ENCODE measurements at regions not wholly inside any gene's neighbourhood (a gene's known extent, or its start where the extent isn't known, plus 50 kb on each side); places are given as distances from the start of the nearest gene placed in this dataset.
"Not testable (repeated sequence)": the region's sequence is repeated elsewhere in the genome, so short reads cannot be mapped to it uniquely, and the experiment has no call there.

- in situ Hi-C loops (cut with MboI; ENCODE audit: low pct_unique_long_range_greater_than_20kb, low sequenced_read_pairs), result no loop called here
- no peak for DNase-seq
Observed at GRCh38 chr17:71201639-71202038, 919.2 kb upstream of the SOX9 start.

- in situ Hi-C loops (cut with MboI; ENCODE audit: low pct_unique_long_range_greater_than_20kb, low sequenced_read_pairs), result no loop called here
- DNase-seq, result no peak
Observed at GRCh38 chr17:71202449-71202848, 918.4 kb upstream of the SOX9 start.

GRCh38 chr17:71203953-71204352 is 916.9 kb upstream of the SOX9 start:
- in situ Hi-C loops (cut with MboI; ENCODE audit: low pct_unique_long_range_greater_than_20kb, low sequenced_read_pairs), result no loop called here
- DNase-seq, result no peak

GRCh38 chr17:71205951-71206350 is 914.9 kb upstream of the SOX9 start:
- in situ Hi-C loops (cut with MboI; ENCODE audit: low pct_unique_long_range_greater_than_20kb, low sequenced_read_pairs); DNase-seq: not testable (repeated sequence)

- in situ Hi-C loops (cut with MboI; ENCODE audit: low pct_unique_long_range_greater_than_20kb, low sequenced_read_pairs), result no loop called here
- DNase-seq, result no peak
Observed at GRCh38 chr17:71208111-71208704, 912.6 kb upstream of the SOX9 start.

DNA sequence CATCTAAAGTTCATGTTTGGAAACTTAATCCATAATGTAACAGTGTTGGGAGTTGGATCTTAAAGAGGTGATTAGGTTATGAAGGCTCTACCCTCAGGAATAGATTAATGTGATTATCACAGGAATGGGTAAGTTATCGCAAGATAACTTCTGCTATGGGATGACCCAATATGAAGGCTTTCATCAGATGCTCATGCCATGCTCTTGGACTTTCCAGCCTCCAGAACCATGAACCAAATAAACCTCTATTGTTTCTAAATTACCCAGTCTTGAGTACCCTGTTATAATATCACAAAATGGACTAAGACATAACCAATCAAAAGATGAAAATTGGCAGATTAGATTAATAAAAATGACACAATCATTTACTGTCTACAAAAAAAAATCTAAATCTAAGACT is 906.9 kb upstream of the SOX9 start:
- in situ Hi-C loops (cut with MboI; ENCODE audit: low pct_unique_long_range_greater_than_20kb, low sequenced_read_pairs), result no loop called here
- DNase-seq, result no peak

DNA sequence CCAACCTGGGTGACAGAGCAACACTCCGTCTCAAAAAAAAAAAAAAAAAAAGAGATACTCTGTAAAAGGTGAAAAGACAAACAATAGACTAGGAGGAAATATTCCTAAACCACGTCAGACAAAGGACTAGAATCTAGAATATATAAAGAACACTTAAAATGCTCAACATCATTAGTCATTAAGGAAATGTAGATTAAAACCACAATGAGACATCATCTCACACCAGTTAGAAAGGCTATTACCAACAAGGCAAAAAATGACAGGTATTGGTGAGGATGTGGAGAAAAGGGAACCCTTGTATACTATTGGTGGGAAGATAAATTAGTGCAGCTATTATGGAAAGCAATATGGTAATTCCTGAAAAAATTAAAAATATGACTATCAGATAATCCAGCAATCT is 903.1 kb upstream of the SOX9 start:
- in situ Hi-C loops (cut with MboI; ENCODE audit: low pct_unique_long_range_greater_than_20kb, low sequenced_read_pairs), result no loop called here
- DNase-seq, result no peak

GRCh38 chr17:71224824-71225575 is 895.8 kb upstream of the SOX9 start:
- DNase-seq, result no peak
- in situ Hi-C loops (cut with MboI; ENCODE audit: low pct_unique_long_range_greater_than_20kb, low sequenced_read_pairs), result no loop called here

DNA sequence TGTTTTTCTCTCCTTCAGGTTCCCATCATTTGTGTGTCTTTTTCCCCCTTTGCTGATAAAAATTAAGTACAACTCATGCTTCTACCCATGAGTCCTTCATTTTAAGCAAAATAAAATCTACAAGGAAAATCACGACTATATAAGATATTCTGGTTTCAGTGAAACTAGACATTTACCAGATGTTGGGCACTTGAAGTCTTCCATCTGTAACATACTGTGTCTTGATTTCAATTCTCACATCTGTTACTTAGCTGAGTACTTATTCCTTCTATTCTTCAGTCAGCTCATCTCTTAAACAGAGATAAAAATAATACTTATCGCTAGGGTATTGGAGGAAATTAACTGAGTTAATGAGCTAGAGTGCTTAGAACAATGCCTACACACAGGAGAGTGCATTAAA is 893.0 kb upstream of the SOX9 start:
- DNase-seq, result no peak
- in situ Hi-C loops (cut with MboI; ENCODE audit: low pct_unique_long_range_greater_than_20kb, low sequenced_read_pairs), result no loop called here

- no peak for DNase-seq
- in situ Hi-C loops (cut with MboI; ENCODE audit: low pct_unique_long_range_greater_than_20kb, low sequenced_read_pairs), result no loop called here
Observed at GRCh38 chr17:71229070-71229469, 891.8 kb upstream of the SOX9 start.

DNA sequence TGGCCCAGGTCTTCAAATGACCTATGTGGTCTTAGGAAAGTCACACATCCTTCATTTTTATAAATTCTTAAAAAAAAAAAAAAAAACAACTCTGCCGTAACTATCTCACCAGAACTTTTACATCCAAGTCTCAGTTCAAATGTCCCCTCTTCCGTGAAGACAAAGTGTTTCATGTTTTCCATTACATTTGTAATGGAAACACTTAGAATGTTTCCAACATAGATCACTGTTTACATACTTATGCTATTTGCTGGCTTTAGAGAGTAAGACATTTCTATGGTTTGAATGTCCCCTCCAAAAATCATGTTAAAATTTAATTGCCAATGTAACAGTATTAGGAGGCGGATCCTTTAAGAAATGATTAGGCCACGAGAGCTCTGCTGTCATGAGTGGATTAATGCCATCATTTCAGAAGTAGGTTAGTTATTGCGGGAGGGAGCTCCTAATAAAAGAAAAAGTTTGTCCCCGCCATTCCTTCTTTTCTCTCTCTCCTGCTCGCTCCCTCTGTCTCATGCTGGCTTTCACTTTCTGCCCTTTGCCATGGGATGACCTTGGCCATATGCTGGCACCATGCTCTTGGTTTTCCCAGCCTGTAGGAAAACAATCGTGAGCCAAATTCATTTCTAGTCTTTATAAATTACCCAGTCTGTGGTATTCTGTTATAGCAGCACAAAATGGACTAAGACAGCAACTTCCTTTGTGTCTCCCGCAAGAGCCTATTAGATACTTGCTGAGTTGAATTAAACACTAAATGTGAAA is 887.8 kb upstream of the SOX9 start:
- in situ Hi-C loops (cut with MboI; ENCODE audit: low pct_unique_long_range_greater_than_20kb, low sequenced_read_pairs), result no loop called here
- DNase-seq, result no peak

- in situ Hi-C loops (cut with MboI; ENCODE audit: low pct_unique_long_range_greater_than_20kb, low sequenced_read_pairs), result no loop called here
- DNase-seq, result no peak
Observed at GRCh38 chr17:71234349-71234748, 886.5 kb upstream of the SOX9 start.

- in situ Hi-C loops (cut with MboI; ENCODE audit: low pct_unique_long_range_greater_than_20kb, low sequenced_read_pairs), result no loop called here
- DNase-seq, result no peak
Observed at GRCh38 chr17:71237903-71238538, 882.8 kb upstream of the SOX9 start.

DNA sequence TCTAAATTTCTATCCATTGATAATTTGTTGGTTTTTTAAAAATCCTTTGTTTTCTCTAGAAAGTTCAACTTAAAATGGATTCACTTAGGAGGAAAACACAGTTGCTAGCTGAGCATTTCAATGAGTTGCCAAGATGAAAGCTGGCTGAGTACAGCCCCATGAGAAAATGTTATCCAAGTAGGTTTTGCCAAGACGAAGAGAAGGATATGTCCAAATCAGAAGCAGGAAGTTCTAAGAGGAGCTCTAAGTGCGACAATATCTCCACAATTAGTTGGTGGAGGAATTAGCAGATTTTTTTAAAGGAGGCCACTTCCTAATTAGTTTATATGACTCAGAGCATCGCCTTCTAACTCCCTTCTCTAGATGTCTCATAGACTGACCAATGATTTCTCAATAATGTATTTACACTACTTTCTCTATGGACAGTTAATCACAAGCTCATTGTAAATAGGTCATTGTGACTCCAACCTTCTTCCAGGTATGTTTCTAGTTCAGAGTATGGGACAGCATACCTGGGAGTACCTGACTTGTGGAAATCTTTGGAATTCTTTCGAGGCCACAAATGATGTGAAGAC is 873.3 kb upstream of the SOX9 start:
- in situ Hi-C loops (cut with MboI; ENCODE audit: low pct_unique_long_range_greater_than_20kb, low sequenced_read_pairs), result no loop called here
- no peak for DNase-seq

GRCh38 chr17:71251276-71251675 is 869.5 kb upstream of the SOX9 start:
- in situ Hi-C loops (cut with MboI; ENCODE audit: low pct_unique_long_range_greater_than_20kb, low sequenced_read_pairs), result no loop called here
- DNase-seq, result no peak

DNA sequence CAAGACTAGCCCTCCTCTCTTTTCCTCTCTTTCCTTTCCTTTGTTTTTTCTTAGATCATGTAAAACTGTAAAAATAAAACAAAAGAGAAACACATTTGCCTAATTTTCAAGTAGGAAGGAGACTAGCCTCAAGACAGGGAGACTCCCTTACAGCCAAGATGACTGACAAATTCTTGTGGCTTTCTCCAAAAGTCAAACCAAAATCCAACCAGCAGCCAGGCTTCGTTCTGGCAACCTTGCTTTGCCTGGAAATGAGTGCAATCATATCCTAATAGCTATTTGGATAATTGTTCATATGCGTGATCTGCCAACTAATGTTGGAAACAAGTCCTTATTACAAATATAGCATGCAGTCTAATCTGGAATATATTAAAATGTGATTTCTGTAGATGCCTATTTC is 868.9 kb upstream of the SOX9 start:
- in situ Hi-C loops (cut with MboI; ENCODE audit: low pct_unique_long_range_greater_than_20kb, low sequenced_read_pairs), result no loop called here
- no peak for DNase-seq

DNA sequence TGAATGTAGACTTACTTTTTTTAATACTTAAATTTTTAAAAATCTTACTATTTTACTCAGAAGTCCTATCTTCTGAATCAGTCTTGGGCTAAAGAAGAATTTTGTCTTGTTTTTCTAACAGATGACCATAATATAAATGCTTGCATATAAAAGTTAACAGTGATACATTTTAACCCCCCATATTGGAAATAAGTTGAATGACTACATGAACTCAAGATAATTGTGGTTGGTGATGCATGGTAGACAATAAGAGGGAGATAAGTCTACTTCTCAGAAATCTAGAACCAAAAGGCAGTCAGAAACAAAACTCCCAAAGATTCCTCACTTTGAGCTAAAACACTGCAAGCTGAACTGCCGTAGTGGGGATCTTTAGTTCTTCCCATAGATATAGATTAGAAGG is 868.4 kb upstream of the SOX9 start:
- in situ Hi-C loops (cut with MboI; ENCODE audit: low pct_unique_long_range_greater_than_20kb, low sequenced_read_pairs), result no loop called here
- DNase-seq, result no peak

- DNase-seq, result no peak
- in situ Hi-C loops (cut with MboI; ENCODE audit: low pct_unique_long_range_greater_than_20kb, low sequenced_read_pairs), result no loop called here
Observed at GRCh38 chr17:71257096-71257495, 863.7 kb upstream of the SOX9 start.

DNA sequence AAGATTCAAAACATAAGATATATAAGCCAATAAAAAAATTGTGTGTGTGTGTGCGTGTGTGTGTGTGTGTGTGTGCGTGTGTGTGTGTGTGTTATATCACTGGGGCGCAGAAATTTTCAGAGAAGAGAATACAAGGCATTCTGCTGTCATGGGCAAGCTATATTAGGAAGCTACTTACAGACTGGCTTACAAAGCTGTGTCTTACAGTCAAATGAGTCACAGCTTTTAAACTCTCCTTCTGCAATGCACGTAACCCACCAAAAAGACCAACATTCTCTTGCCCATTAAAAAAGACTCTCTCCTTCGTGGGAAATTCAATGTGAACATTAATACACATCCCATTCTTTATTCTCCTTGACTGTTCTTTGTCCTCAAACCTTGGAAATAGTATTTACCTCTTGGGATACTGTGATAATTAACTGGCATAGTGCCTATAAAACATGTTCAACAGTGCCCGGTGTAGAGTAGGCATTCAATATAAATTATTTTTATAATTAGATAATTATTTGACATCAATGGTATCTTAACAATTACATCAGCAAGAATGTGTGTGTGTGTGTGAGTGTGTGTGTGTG is 860.4 kb upstream of the SOX9 start:
- in situ Hi-C loops (cut with MboI; ENCODE audit: low pct_unique_long_range_greater_than_20kb, low sequenced_read_pairs), result no loop called here

More for the DNA sequence above, 860.4 kb upstream of the SOX9 start:
- DNase-seq, result no peak
